ENCODE measurements at regions not wholly inside any gene's neighbourhood (a gene's known extent, or its start where the extent isn't known, plus 50 kb on each side); places are given as distances from the start of the nearest gene placed in this dataset.

DNA sequence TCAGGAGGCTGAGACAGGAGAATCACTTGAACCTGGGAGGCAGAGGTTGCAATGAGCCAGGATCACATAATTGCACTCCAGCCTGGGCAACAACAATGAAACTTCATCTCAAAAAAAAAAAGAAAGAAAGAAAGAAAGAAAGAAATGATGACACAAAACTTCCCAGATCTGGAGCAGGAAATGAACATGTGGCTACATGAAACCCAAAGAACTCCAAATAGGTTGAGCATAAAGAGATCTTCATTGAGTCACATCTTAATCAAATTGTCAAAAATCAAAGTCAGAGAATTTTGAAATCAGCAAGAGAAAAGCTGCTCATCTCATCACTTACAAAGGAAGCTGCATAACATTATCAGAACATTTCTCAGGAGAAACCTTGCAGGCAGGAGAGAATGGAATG is 247.0 kb downstream of the IBTK start:
- TF ChIP-seq, protein P1, sequence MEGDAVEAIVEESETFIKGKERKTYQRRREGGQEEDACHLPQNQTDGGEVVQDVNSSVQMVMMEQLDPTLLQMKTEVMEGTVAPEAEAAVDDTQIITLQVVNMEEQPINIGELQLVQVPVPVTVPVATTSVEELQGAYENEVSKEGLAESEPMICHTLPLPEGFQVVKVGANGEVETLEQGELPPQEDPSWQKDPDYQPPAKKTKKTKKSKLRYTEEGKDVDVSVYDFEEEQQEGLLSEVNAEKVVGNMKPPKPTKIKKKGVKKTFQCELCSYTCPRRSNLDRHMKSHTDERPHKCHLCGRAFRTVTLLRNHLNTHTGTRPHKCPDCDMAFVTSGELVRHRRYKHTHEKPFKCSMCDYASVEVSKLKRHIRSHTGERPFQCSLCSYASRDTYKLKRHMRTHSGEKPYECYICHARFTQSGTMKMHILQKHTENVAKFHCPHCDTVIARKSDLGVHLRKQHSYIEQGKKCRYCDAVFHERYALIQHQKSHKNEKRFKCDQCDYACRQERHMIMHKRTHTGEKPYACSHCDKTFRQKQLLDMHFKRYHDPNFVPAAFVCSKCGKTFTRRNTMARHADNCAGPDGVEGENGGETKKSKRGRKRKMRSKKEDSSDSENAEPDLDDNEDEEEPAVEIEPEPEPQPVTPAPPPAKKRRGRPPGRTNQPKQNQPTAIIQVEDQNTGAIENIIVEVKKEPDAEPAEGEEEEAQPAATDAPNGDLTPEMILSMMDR (IDR thresholded peaks at IDR 0.05): no peak
- no peak for TF ChIP-seq POLR2A (IDR thresholded peaks at IDR 0.05)
